ENCODE measurements at regions not wholly inside any gene's neighbourhood (a gene's known extent, or its start where the extent isn't known, plus 50 kb on each side); places are given as distances from the start of the nearest gene placed in this dataset.

GRCh38 chr5:73998489-73998888 is 372.5 kb downstream of the ARHGEF28 start:
- H3K4me1 ChIP-seq, result no peaks in the 10 kb centered on the region
- TF ChIP-seq POLR2A (IDR thresholded peaks at IDR 0.05), result no peak
- TF ChIP-seq, protein P1, sequence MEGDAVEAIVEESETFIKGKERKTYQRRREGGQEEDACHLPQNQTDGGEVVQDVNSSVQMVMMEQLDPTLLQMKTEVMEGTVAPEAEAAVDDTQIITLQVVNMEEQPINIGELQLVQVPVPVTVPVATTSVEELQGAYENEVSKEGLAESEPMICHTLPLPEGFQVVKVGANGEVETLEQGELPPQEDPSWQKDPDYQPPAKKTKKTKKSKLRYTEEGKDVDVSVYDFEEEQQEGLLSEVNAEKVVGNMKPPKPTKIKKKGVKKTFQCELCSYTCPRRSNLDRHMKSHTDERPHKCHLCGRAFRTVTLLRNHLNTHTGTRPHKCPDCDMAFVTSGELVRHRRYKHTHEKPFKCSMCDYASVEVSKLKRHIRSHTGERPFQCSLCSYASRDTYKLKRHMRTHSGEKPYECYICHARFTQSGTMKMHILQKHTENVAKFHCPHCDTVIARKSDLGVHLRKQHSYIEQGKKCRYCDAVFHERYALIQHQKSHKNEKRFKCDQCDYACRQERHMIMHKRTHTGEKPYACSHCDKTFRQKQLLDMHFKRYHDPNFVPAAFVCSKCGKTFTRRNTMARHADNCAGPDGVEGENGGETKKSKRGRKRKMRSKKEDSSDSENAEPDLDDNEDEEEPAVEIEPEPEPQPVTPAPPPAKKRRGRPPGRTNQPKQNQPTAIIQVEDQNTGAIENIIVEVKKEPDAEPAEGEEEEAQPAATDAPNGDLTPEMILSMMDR (IDR thresholded peaks at IDR 0.05), result no peak
- H3K9me3 ChIP-seq, result no peaks in the 10 kb centered on the region
- 49 to 54% methylated on average over 4 of the region's 4 CpGs for WGBS, 2 donors
- H3K27ac ChIP-seq, result no peak overlapping the region
- H3K36me3 ChIP-seq (ENCODE audit: low read depth, missing control alignments), result no peaks in the 10 kb centered on the region
- no peak overlapping the region for H3K4me3 ChIP-seq
- no peaks in the 10 kb centered on the region for H3K27me3 ChIP-seq
- DNase-seq, result no peak
- intact Hi-C loops (cut with DNase I; ENCODE audit: low total_unique reads), result no loop called here

DNA sequence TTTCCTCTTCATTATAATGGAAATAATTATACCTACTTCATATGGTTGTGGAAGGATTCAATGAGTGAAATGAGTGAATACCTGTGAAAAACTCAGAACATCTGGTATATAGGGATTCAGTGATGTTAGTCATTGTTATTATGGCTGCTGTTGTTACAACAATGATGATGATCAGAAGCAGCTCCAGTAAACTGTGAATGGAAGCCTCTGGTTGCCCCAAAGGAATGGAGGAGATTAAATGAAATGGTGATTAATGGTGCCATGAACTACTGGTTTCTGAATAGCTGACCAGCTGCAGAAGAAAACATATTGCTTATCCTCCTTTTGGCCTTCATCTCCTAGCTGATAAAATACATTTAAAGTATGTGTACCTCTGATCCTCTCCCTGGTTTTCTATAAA is 372.0 kb downstream of the ARHGEF28 start:
- H3K4me1 ChIP-seq, result no peaks in the 10 kb centered on the region
- intact Hi-C loops (cut with DNase I; ENCODE audit: low total_unique reads), result no loop called here
- H3K27me3 ChIP-seq, result no peaks in the 10 kb centered on the region
- no peaks in the 10 kb centered on the region for H3K9me3 ChIP-seq
- no peak for TF ChIP-seq POLR2A (IDR thresholded peaks at IDR 0.05)
- TF ChIP-seq, protein P1 (IDR thresholded peaks at IDR 0.05), result no peak
- H3K27ac ChIP-seq, result no peak overlapping the region
- H3K4me3 ChIP-seq, result no peak overlapping the region
- DNase-seq, result no peak
- H3K36me3 ChIP-seq (ENCODE audit: low read depth, missing control alignments), result no peaks in the 10 kb centered on the region

GRCh38 chr5:73996151-73996755 is 370.3 kb downstream of the ARHGEF28 start:
- intact Hi-C loops (cut with DNase I; ENCODE audit: low total_unique reads), result no loop called here
- H3K4me1 ChIP-seq, result no peaks in the 10 kb centered on the region
- H3K4me3 ChIP-seq, result no peak overlapping the region
- H3K9me3 ChIP-seq, result no peaks in the 10 kb centered on the region
- H3K27me3 ChIP-seq, result no peaks in the 10 kb centered on the region
- WGBS, 2 donors, result 70 to 82% methylated on average over 2 of the region's 2 CpGs
- no peak overlapping the region for H3K27ac ChIP-seq
- TF ChIP-seq, protein P1 (IDR thresholded peaks at IDR 0.05), result no peak
- no peak for DNase-seq
- no peaks in the 10 kb centered on the region for H3K36me3 ChIP-seq (ENCODE audit: low read depth, missing control alignments)

DNA sequence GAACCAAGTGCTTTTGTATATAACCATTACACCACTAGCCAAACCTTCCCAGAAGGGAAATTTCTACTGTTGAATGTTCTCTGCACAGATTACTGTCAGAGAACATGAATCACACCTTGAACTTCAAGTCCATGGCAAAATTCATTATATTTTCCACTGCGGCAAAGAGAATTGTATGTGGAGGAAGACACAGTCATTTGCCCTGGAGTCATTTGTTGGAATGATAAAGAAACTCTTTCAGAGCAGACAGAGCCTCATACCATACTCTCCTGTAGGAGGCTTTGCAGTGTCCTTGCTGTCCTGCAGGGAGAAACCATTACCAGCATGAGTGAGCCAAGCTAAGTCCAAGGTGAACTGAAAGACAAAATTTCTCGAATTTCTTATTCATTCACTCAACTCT is 369.0 kb downstream of the ARHGEF28 start:
- DNase-seq, result no peak
- no peaks in the 10 kb centered on the region for H3K36me3 ChIP-seq (ENCODE audit: low read depth, missing control alignments)
- H3K27ac ChIP-seq, result no peak overlapping the region
- 91 to 96% methylated on average over 2 of the region's 2 CpGs for WGBS, 2 donors
- H3K9me3 ChIP-seq, result no peaks in the 10 kb centered on the region
- intact Hi-C loops (cut with DNase I; ENCODE audit: low total_unique reads), result no loop called here
- H3K4me1 ChIP-seq, result no peaks in the 10 kb centered on the region
- no peak overlapping the region for H3K4me3 ChIP-seq
- no peaks in the 10 kb centered on the region for H3K27me3 ChIP-seq
- TF ChIP-seq POLR2A (IDR thresholded peaks at IDR 0.05), result no peak
- TF ChIP-seq, protein P1 (IDR thresholded peaks at IDR 0.05), result no peak

Small RNA genes in the stretch of these regions (small RNA-seq; reads per million reads assigned to genes)
- 0 reads per million in 2 donors for gene RN7SL814P

Data from testis (tissue), 2 donors.